ENCODE measurements at regions not wholly inside any gene's neighbourhood (a gene's known extent, or its start where the extent isn't known, plus 50 kb on each side); places are given as distances from the start of the nearest gene placed in this dataset.

- Histone ChIP-seq H3K4me1 (ENCODE audit: insufficient read depth) (no peaks in the 10 kb centered on the region; the same call in 1 of the 2 replicates), H4K20me1 (replicated peaks; ENCODE audit: insufficient read depth) (no peaks in the 10 kb centered on the region), H3K27ac (ENCODE audit: low read depth) (no peak overlapping the region), H3K27me3 (ENCODE audit: insufficient read depth) (no peaks in the 10 kb centered on the region), H3K79me2 (replicated peaks; ENCODE audit: insufficient read depth) (no peaks in the 10 kb centered on the region), H3K4me2 (no peak overlapping the region), H2AFZ (no peak overlapping the region), H3F3A (replicated peaks; ENCODE audit: low read depth) (no peaks in the 10 kb centered on the region), H3K36me3 (ENCODE audit: insufficient read depth) (no peaks in the 10 kb centered on the region), H3K9me2 (ENCODE audit: insufficient read depth) (no peaks in the 10 kb centered on the region), H3K4me3 (no peak overlapping the region)
- Mint-ChIP-seq H3K36me3 (ENCODE audit: low read depth) (no peaks in the 10 kb centered on the region), H3K4me3 (no peak overlapping the region), H3K4me1 (peaks cover 10% of the 10 kb centered on the region), H3K9me3 (no peaks in the 10 kb centered on the region), H3K27ac (no peak overlapping the region), H3K27me3 (ENCODE audit: insufficient read depth, low read depth, poor library complexity) (no peaks in the 10 kb centered on the region)
- no peak for TF ChIP-seq CREB1 (CRISPR knock-in tag; IDR thresholded peaks at IDR 0.05; ENCODE audit: low read depth)
- no peak for TF ChIP-seq POLR2AphosphoS5 (IDR thresholded peaks at IDR 0.05; ENCODE audit: low read depth)
- TF ChIP-seq REST (IDR thresholded peaks at IDR 0.05; ENCODE audit: unreplicated experiment), result no peak
- no peak for TF ChIP-seq EZH2 (IDR thresholded peaks at IDR 0.05; ENCODE audit: low read depth, unreplicated experiment)
- TF ChIP-seq ZNF462 (CRISPR knock-in tag; IDR thresholded peaks at IDR 0.05), result no peak
- TF ChIP-seq STAT1 (IDR thresholded peaks at IDR 0.05; ENCODE audit: unreplicated experiment), result no peak
- no peak for TF ChIP-seq CTCF (conservative IDR thresholded peaks at IDR 0.05; ENCODE audit: low read depth in 2 of 2)
- TF ChIP-seq ZNF114 (CRISPR knock-in tag; IDR thresholded peaks at IDR 0.05), result no peak
- no peak for TF ChIP-seq EZH2phosphoT487 (IDR thresholded peaks at IDR 0.05; ENCODE audit: unreplicated experiment)
- TF ChIP-seq JUNB (IDR thresholded peaks at IDR 0.05; ENCODE audit: unreplicated experiment), result no peak
- TF ChIP-seq ETS1 (IDR thresholded peaks at IDR 0.05), result no peak
- no peak for TF ChIP-seq ZNF331 (CRISPR knock-in tag; IDR thresholded peaks at IDR 0.05; ENCODE audit: low read depth)
- no peak for TF ChIP-seq NANOG (IDR thresholded peaks at IDR 0.05; ENCODE audit: borderline replicate concordance)
- DNase-seq (ENCODE audit: low spot score) (no peak), ATAC-seq (no peak)
These were observed 58.9 kb downstream of the ZNF22 start for GRCh38 chr10:45059632-45060031.
